T-helper 17 cell (primary cell): ENCODE measurements at regions not wholly inside any gene's neighbourhood (a gene's known extent, or its start where the extent isn't known, plus 50 kb on each side); places are given as distances from the start of the nearest gene placed in this dataset.
"Not testable (repeated sequence)": the region's sequence is repeated elsewhere in the genome, so short reads cannot be mapped to it uniquely, and the experiment has no call there.

Source experiments
- ATAC-seq: fragments of 150-1000 bp; cut with Tn5 transposase; 2 replicates; pipeline ENCODE4 v1.10.0; 2021; ENCODE audit warnings: mild to moderate bottlenecking, moderate library complexity
- DNase-seq, 3 donors: peaks; one replicate each; pipeline versions ENCODE4 v3.0.0 to v3.0.0-alpha.2; 2020 to 2021
- H3K9me3 ChIP-seq: one replicate; pipeline ENCODE4 v1.7.0; 2013; ENCODE audit warnings: low read length, mild to moderate bottlenecking; ENCODE audit not compliant: control insufficient read depth, poor library complexity, severe bottlenecking
- H3K27ac Mint-ChIP-seq: one replicate; pipeline ENCODE4 v1.8.0; 2022; ENCODE audit warnings: mild to moderate bottlenecking, moderate library complexity, mixed read lengths
- H3K27me3 Mint-ChIP-seq: one replicate; pipeline ENCODE4 v1.8.0; 2022; ENCODE audit warnings: mixed read lengths
- H3K36me3 Mint-ChIP-seq: one replicate; pipeline ENCODE4 v1.8.0; 2022; ENCODE audit warnings: low read depth, mixed read lengths
- H3K4me1 Mint-ChIP-seq: one replicate; pipeline ENCODE4 v1.8.0; 2022; ENCODE audit warnings: mild to moderate bottlenecking, mixed read lengths
- H3K4me3 Mint-ChIP-seq: one replicate; pipeline ENCODE4 v1.8.0; 2022; ENCODE audit warnings: mild to moderate bottlenecking, moderate library complexity, mixed read lengths

DNA sequence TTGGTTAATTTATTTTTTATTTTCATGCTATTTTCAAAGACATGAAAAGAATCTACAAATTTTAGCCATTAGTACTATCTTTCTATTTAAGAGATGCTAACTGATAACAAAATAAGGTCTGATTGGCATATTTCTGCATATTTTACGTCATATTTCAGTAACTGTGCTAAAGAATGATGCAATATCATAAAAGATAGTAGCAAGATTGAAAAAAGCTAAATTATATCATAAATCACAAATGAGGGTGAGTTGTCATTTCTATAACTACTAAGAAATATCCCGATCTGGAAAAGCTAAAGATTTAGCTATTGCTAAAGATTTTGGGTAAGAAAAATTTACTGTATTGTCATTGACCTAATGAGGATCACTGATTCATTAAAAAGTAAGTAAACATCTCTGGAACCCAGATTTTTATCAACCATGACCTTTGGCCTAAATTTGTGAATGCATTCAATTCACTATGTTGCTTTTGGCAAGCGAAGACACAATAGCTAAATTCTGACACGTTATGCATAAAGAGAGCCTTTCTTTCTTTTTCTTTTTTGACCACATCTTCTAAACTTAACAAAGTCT is 103.6 kb downstream of the HPGD start:
- H3K27ac Mint-ChIP-seq: no peak overlapping the region
- ATAC-seq: no peak
- no peak for DNase-seq
- peaks cover 10% of the 10 kb centered on the region for H3K4me1 Mint-ChIP-seq
- H3K36me3 Mint-ChIP-seq: no peaks in the 10 kb centered on the region
- no peak overlapping the region for H3K4me3 Mint-ChIP-seq
- peaks cover 6% of the 10 kb centered on the region for H3K27me3 Mint-ChIP-seq
- no peaks in the 10 kb centered on the region for H3K9me3 ChIP-seq

DNA sequence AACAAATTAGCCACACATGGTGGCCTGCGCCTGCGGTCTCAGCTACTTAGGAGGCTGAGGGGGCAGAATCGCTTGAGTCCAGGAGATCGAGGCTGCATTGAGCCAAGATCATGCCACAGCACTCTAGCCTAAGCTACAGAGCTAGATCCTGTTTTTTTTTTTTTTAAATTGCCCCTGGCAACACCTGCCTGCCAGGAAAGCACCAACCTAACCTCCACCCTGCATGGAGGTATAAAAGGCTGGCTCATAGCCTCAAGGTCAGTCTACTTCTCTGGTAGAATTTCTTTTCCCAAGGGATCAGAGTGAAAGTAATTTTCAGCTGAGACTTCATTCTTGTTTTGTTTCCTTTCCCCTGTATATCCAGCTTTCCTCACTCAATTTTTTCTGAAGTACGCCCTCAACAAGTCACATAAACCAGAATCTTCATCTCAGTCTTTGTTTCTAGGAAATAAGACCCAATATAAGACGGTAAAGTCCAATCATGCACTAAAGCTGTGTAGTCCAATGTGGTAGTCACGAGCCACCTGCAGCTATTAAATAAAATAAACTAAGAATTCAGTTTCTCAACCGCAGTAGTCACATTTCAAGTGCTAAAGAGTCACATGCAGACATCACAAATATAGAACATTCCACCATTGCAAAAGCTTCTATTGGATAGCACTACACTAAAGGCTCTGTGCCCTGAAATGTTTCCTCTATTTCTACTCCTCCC is 113.3 kb downstream of the HPGD start:
- H3K9me3 ChIP-seq: no peaks in the 10 kb centered on the region
- ATAC-seq (no peak), DNase-seq (no peak)
- H3K4me3 Mint-ChIP-seq: no peak overlapping the region
- H3K36me3 Mint-ChIP-seq: no peaks in the 10 kb centered on the region
- no peaks in the 10 kb centered on the region for H3K4me1 Mint-ChIP-seq
- H3K27ac Mint-ChIP-seq: no peak overlapping the region
- no peaks in the 10 kb centered on the region for H3K27me3 Mint-ChIP-seq

DNA sequence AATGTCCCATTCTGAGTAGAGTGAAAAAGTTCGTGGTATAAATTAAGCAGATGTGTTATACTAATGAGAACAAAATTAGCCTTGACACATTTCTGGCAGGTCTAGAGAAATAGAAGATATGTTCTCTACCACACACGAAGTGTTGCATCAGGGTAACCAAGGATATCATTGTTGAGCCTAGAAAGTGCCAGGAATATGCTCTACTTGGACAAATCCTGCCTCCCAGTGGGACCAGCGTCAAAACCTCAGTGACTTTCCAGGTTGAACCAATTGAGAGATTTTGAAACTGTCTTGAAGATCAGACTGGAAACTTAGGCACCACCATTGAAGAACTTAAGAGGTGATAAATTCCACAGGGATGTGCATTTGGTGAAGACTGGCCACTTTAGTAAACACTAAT is 115.9 kb downstream of the HPGD start:
- no peak for DNase-seq
- no peaks in the 10 kb centered on the region for H3K4me1 Mint-ChIP-seq
- H3K36me3 Mint-ChIP-seq: no peaks in the 10 kb centered on the region

DNA sequence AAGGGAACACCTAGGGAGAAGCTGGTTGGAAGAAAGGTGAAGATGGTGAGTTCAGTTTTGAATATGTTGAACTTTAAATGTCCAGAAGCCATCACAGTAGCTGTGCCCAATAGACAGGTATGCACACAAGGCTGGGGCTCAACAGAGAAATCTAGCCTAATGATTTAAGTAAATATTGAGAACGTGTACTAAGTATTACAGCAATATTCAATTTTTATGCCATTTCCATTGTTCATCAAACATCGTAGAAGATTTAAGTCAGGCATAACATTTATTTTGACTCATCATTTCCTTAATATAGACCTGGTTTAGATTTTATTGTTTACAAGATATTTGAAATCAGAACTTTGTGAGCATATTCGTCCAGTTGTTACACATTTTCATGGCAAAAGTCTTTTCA is 116.4 kb downstream of the HPGD start:
- H3K4me1 Mint-ChIP-seq: no peaks in the 10 kb centered on the region
- no peaks in the 10 kb centered on the region for H3K9me3 ChIP-seq
- DNase-seq: no peak
- ATAC-seq: no peak
- H3K4me3 Mint-ChIP-seq: no peak overlapping the region
- H3K27me3 Mint-ChIP-seq: peaks cover 5% of the 10 kb centered on the region
- H3K27ac Mint-ChIP-seq: no peak overlapping the region
- no peaks in the 10 kb centered on the region for H3K36me3 Mint-ChIP-seq

More for the DNA sequence above, 115.9 kb downstream of the HPGD start:
- Mint-ChIP-seq H3K27ac (no peak overlapping the region), H3K4me3 (no peak overlapping the region), H3K27me3 (peaks cover 4% of the 10 kb centered on the region)
- no peak for ATAC-seq
- no peaks in the 10 kb centered on the region for H3K9me3 ChIP-seq

DNA sequence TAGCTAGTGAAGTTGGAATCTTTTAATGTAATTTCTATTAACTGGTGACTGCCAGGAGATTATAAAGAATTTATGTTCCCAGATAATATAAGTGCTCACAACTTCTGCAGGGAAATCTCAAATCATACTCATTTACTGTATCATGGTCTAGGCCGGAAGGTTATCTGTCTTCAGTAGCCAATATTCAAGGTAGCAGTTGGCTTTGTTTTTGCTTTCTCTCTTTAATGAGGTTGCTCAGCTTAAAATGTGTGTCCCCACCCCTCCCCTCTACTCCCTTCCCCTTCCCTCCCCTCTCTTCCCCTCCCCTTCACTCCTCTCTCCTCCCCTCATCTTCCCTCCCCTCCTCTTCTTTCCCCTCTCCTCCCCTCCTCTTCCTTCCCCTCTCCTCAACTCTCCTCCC is 117.6 kb downstream of the HPGD start:
- no peaks in the 10 kb centered on the region for H3K9me3 ChIP-seq
- DNase-seq: no peak
- no peak for ATAC-seq
- Mint-ChIP-seq H3K27me3 (peaks cover 5% of the 10 kb centered on the region), H3K27ac (no peak overlapping the region), H3K4me3 (no peak overlapping the region), H3K36me3 (no peaks in the 10 kb centered on the region), H3K4me1 (no peaks in the 10 kb centered on the region)

DNA sequence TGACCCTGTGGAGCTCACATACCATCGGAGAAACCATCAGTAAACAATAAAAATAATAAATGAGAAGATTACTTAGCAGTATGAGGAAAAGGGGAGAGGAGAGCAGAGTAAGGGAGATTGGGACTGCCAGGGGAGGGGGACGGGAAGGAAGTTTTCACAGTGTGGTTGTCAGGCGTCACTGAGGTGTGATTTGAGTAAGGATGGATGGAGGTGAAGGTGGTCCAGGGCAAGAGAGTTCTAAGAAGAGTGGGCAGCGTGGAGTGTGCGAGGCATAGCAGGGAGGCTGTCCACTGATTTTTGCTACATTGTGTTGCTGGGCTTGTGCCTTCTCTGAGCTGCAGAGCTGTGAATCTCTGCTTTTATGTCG is 119.1 kb downstream of the HPGD start:
- H3K27ac Mint-ChIP-seq: no peak overlapping the region
- no peaks in the 10 kb centered on the region for H3K4me1 Mint-ChIP-seq
- peaks cover 5% of the 10 kb centered on the region for H3K27me3 Mint-ChIP-seq
- H3K4me3 Mint-ChIP-seq: no peak overlapping the region
- H3K9me3 ChIP-seq: no peaks in the 10 kb centered on the region
- no peak for ATAC-seq
- no peaks in the 10 kb centered on the region for H3K36me3 Mint-ChIP-seq
- no peak for DNase-seq

DNA sequence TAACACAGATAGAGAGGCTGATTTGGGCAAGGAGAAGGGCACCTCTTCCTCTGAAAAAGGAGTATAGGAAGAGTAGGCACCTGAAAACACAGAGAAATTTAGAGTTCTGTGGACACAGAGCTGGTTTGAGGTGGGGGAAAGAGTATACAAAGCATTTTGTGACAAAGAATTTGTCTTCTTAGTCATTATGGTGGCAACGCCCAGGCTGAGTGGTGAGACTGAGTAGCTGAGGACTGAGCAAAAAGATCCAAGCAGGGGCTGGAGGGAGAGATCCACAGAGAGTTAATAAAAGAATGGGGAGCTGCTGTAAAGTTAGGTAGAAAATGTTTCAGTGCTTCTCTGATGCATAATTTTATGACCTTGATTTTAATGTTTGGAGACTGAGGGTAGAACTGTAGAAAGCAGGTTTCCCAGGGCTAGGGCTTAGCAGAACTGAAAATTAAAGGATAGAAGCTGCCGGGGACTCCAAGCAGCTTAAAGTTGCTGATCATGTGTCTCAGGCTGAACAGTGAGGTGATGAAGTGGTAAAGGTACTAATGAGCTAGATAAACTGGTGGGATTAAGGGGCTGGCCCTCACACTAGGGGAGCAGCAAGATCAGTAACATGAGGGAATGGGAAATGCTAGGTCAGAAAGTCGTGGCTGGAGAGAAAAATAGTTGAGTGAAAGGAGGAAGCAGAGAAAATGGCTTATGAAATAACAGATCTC is 118.9 kb downstream of the CEP44 start:
- H3K4me3 Mint-ChIP-seq: no peak overlapping the region
- no peaks in the 10 kb centered on the region for H3K36me3 Mint-ChIP-seq
- DNase-seq: no peak
- H3K9me3 ChIP-seq: no peaks in the 10 kb centered on the region
- H3K27ac Mint-ChIP-seq: no peak overlapping the region
- peaks cover 5% of the 10 kb centered on the region for H3K27me3 Mint-ChIP-seq
- no peaks in the 10 kb centered on the region for H3K4me1 Mint-ChIP-seq
- no peak for ATAC-seq

DNA sequence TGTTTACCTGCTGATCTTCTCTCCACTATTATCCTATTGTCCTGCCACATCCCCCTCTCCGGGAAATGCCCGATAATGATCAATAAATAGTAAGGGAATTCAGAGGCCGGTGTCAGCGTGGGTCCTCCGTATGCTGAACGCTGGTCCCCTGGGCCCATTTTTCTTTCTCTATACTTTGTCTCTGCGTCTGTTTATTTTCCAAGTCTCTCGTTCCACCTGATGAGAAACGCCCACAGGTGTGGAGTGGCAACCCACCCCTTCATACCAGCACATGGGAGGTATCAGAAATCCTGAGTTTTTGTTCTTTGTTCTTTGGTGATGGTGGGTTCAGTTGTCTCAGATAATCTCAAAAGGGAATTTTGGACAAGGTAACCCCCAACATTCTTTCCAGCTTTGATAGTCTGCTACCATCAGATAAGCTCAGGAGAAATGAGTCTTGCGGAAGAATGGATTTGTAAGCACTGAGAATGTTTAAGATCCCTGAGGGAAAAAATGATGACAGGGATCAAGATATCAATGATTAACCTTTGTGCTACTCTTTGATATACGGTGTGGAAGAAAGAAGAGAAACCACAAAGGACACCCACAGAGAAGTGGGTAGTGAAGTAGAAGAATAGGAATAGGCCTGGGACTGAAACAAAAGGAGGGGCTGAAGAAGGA is 117.9 kb downstream of the CEP44 start:
- H3K4me1 Mint-ChIP-seq: no peaks in the 10 kb centered on the region
- DNase-seq (no peak), ATAC-seq (no peak)
- H3K4me3 Mint-ChIP-seq: no peak overlapping the region
- peaks cover 5% of the 10 kb centered on the region for H3K27me3 Mint-ChIP-seq
- H3K27ac Mint-ChIP-seq: no peak overlapping the region
- no peaks in the 10 kb centered on the region for H3K9me3 ChIP-seq
- no peaks in the 10 kb centered on the region for H3K36me3 Mint-ChIP-seq

DNA sequence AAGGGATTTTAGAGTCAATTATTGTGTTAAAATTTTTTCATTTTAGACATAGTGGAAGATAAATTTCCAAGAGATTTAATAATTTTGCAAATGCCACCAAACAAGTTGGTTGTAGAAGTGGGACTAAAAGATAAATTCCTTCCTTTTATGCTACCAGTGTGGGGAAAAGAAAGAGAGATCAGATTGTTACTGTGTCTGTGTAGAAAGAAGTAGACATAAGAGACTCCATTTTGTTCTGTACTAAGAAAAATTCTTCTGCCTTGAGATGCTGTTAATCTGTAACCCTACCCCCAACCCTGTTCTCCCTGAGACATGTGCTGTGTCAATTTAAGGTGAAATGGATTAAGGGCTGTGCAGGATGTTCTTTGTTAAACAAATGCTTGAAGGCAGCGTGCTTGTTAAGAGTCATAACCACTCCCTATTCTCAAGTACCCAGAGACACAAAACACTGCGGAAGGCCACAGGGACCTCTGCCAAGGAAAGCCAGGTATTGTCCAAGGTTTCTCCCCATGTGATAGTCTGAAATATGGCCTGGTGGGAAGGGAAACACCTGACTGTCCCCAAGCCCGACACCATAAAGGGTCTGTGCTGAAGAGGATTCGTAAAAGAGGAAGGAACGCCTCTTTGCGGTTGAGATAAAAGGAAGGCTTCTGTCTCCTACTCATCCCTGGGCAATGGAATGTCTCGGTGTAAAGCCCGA is 117.0 kb downstream of the CEP44 start:
- ATAC-seq, H3K4me3 Mint-ChIP-seq, DNase-seq, H3K36me3 Mint-ChIP-seq, H3K27ac Mint-ChIP-seq, H3K4me1 Mint-ChIP-seq, H3K27me3 Mint-ChIP-seq, H3K9me3 ChIP-seq: not testable (repeated sequence)

DNA sequence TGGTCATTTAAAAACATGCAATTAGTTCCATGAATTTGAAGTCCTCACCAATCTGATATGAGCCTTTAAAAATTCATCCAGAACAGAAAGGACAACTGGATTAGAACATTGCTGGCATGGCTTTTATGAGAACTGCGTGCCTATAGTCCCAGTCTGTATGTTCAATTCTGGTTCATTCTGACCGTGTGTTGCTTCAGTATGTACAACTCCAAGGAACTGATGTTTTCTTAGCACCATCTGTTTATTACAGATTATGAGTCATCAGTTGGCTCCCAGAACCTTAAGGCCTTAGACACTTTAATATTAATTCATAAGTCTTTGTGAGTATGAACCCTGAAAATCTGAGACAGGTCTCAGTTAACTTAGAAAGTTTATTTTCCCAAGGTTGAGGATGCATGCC is 115.0 kb downstream of the CEP44 start:
- no peaks in the 10 kb centered on the region for H3K36me3 Mint-ChIP-seq

DNA sequence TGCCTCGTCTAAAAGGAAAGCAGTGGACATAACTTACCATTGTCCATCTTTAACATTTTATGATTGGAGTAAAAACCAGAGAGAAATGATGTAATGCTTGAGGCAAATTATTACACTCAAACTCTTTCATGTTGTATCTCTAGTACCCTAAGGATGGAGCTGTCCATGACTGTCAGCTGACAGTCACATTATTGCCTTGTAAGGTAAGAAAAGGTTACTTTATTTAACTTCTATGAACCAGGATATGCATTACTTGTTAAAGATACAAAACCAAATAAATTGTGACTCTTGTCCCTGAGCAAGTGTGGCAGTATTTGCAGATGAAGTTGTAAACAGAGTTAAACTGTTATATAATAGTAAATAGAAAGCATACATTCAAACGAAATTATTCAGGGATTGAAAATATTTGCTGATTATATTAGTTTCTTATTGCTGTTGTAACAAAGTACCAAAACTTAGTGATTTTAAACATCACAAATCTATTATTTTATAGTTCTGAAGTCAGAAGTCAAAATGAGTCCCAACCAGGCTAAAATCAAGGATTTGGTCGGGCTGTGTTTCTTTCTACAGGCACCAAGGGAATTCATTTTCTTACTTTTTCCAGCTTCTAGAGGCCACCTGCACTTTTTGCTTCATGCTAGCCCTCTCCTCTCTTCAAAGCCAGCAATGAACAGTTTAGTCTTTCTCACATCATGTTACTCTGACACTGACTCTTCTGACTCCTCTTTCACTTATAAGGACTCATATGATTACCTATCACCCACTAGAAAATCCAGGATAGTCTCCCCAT is 113.8 kb downstream of the CEP44 start:
- Mint-ChIP-seq H3K4me1 (peaks cover 2% of the 10 kb centered on the region), H3K4me3 (no peak overlapping the region), H3K27ac (no peak overlapping the region), H3K36me3 (no peaks in the 10 kb centered on the region), H3K27me3 (peaks cover 10% of the 10 kb centered on the region)
- ATAC-seq (no peak), DNase-seq (no peak)
- H3K9me3 ChIP-seq: no peaks in the 10 kb centered on the region

More for the DNA sequence above, 115.0 kb downstream of the CEP44 start:
- H3K27ac Mint-ChIP-seq: no peak overlapping the region
- H3K9me3 ChIP-seq: no peaks in the 10 kb centered on the region
- DNase-seq: no peak
- peaks cover 2% of the 10 kb centered on the region for H3K4me1 Mint-ChIP-seq
- peaks cover 10% of the 10 kb centered on the region for H3K27me3 Mint-ChIP-seq
- ATAC-seq: no peak
- no peak overlapping the region for H3K4me3 Mint-ChIP-seq

DNA sequence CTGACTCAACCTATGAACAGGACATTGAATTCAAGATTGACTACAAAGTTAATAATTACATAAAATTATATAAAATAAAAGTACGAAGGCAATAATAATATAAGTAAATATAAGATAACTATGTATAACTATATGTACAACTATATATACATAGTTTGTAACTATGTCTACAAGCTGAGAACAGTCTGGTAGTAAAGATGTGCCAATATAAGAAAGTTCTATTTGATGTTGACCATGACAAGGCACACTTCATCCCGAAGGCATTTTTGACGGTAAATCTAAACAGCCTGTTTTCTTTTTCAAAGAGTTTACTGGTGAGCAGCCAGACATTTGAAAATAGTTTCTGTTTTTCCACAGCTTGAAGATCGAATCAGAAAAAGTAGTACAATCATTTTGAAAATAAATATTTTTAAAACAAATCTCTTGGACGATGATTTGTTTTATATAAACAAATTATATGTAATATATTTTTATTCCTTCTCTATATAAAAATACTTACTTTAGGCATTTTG is 112.9 kb downstream of the CEP44 start:
- peaks cover 8% of the 10 kb centered on the region for H3K27me3 Mint-ChIP-seq
- no peak overlapping the region for H3K27ac Mint-ChIP-seq
- ATAC-seq (no peak), DNase-seq (no peak)
- no peaks in the 10 kb centered on the region for H3K9me3 ChIP-seq
- peaks cover 2% of the 10 kb centered on the region for H3K4me1 Mint-ChIP-seq
- no peak overlapping the region for H3K4me3 Mint-ChIP-seq
- H3K36me3 Mint-ChIP-seq: no peaks in the 10 kb centered on the region
